Testis (tissue), 2 donors: ENCODE measurements at regions not wholly inside any gene's neighbourhood (a gene's known extent, or its start where the extent isn't known, plus 50 kb on each side); places are given as distances from the start of the nearest gene placed in this dataset.

Experiments used
- CTCF ChIP-seq, 3 experiments: fragments of 450-650 bp in 2 of 3; fragments of 200-600 bp in 1 of 3; sonication (generic) in 1 of 3; IDR thresholded peaks; one replicate each; pipeline ENCODE4 v1.5.1; 2016 to 2019; ENCODE audit warnings: antibody characterized with exemption in 3 of 3, mild to moderate bottlenecking in 2 of 3, moderate library complexity in 1 of 3
- POLR2A ChIP-seq: fragments of 450-650 bp; IDR thresholded peaks from one replicate; pipeline ENCODE4 v1.6.1; 2017; ENCODE audit warnings: antibody characterized with exemption, mild to moderate bottlenecking, moderate library complexity

GRCh38 chr5:2242539-2242938 is 359.8 kb upstream of the IRX4 start:
- no peak for TF ChIP-seq CTCF (IDR thresholded peaks at IDR 0.05)
- TF ChIP-seq POLR2A: no peak
